ENCODE measurements at regions not wholly inside any gene's neighbourhood (a gene's known extent, or its start where the extent isn't known, plus 50 kb on each side); places are given as distances from the start of the nearest gene placed in this dataset.

DNA sequence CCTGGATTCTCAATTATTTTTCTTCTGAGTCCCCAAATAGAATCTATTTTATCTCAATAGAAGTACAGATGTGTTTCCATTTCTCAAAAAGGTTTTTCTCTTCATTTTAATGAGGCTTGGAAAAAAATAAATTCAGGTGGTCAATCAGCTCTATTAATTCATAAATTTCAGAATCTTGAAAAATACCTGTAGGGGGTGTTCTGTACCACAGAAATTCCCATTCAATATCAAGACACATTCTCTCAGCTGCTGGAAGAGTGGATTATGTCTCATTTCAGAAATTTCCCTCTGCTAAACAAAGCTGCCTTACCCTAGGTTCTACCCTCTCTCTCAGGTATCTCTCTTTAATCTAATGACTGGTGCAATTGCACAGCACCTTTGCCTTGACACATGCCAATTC lies 1121.2 kb downstream of the SI start:
- TF ChIP-seq CTCF (IDR thresholded peaks at IDR 0.05 in 4 of 5, conservative IDR thresholded peaks at IDR 0.05 in 1 of 5): no peak
- no peak for TF ChIP-seq POLR2A (IDR thresholded peaks at IDR 0.05)

All from gastrocnemius medialis (tissue), 4 donors.